ENCODE measurements at regions not wholly inside any gene's neighbourhood (a gene's known extent, or its start where the extent isn't known, plus 50 kb on each side); places are given as distances from the start of the nearest gene placed in this dataset.

DNA sequence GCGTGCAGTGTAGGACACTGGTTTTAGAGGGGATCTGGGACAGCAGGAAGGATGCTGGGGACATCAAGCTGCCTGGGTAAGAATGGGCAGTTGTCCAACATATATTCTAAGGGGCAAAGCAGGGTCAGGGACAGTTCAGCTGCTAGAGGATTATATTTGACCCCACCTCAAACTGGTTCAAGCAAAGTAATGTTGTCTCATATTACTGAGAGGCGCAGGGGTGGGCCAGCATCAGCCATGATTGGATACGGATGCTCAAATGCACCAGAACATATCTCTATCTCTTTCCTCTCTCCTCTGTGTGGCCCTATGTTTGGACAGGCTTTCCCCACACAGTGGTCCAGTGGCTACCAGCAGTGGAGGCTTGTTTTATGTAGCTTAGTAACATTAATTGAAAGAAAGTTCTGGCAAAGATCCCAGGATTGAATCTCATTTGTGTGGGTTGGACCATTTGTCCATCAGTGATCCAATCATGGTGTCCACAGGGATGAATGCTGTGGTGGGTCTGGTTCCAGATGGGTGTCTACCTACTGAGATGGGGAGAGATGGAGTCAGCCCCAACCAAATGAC lies 49.8 kb upstream of the RGMA start:
- no peak for DNase-seq
